ENCODE measurements at regions not wholly inside any gene's neighbourhood (a gene's known extent, or its start where the extent isn't known, plus 50 kb on each side); places are given as distances from the start of the nearest gene placed in this dataset.

GRCh38 chr6:3561725-3562124 is 104.9 kb upstream of the SLC22A23 start:
- TF ChIP-seq CTCF (conservative IDR thresholded peaks at IDR 0.05): no peak
- no peak for TF ChIP-seq ZFX (IDR thresholded peaks at IDR 0.05)
